MCF 10A (cell line): ENCODE measurements at regions not wholly inside any gene's neighbourhood (a gene's known extent, or its start where the extent isn't known, plus 50 kb on each side); places are given as distances from the start of the nearest gene placed in this dataset.
A peak's percentile ranks its signal among the peaks of the same experiment; 100 is the strongest.

Experiments
- BruUV-seq: library from RNA; stranded (reverse); fragments of 400-500 nt; replicated peaks from 2 replicates; lab custom pipeline; 2021; lab: Mats Ljungman, UMichigan
- CTCF ChIA-PET: fragments of 300-600 bp; sonication (Branson Sonifier 250); formaldehyde crosslinking; extraction: SDS; loops from one replicate; lab custom pipeline; 2021; ENCODE audit warnings: antibody characterized with exemption, inconsistent platforms; lab: Yijun Ruan, JAX
- POLR2A ChIA-PET: fragments of 300-600, 350-650 bp; sonication (Branson Sonifier 250); formaldehyde crosslinking; extraction: SDS; loops from one replicate; lab custom pipeline; 2020; ENCODE audit warnings: antibody characterized with exemption, inconsistent platforms; lab: Yijun Ruan, JAX
- DNase-seq: peaks from one replicate; pipeline ENCODE4 v3.0.0-alpha.2; 2018; ENCODE audit not compliant: unreplicated experiment
- H3K27ac Mint-ChIP-seq: one replicate; pipeline ENCODE4 v1.8.0; 2022; ENCODE audit warnings: mild to moderate bottlenecking, low read depth, mixed read lengths; ENCODE audit not compliant: unreplicated experiment
- H3K27me3 Mint-ChIP-seq: one replicate; pipeline ENCODE4 v1.8.0; 2022; ENCODE audit warnings: mixed read lengths; ENCODE audit not compliant: insufficient read depth, unreplicated experiment
- H3K36me3 Mint-ChIP-seq: one replicate; pipeline ENCODE4 v1.8.0; 2022; ENCODE audit warnings: mild to moderate bottlenecking, moderate library complexity, mixed read lengths; ENCODE audit not compliant: insufficient read depth, unreplicated experiment
- H3K4me1 Mint-ChIP-seq: one replicate; pipeline ENCODE4 v1.8.0; 2022; ENCODE audit warnings: mixed read lengths; ENCODE audit not compliant: insufficient read depth, unreplicated experiment
- H3K4me3 Mint-ChIP-seq: one replicate; pipeline ENCODE4 v1.8.0; 2022; ENCODE audit warnings: mild to moderate bottlenecking, moderate library complexity, mixed read lengths; ENCODE audit not compliant: unreplicated experiment
- H3K9me3 Mint-ChIP-seq: one replicate; pipeline ENCODE4 v1.8.0; 2022; ENCODE audit warnings: mixed read lengths; ENCODE audit not compliant: unreplicated experiment
- intact Hi-C: fragments of 100-400 bp; cut with micrococcal nuclease; formaldehyde crosslinking; loops from 2 replicates; pipeline ENCODE4 v1.14.1; 2022
- TF ChIP-seq, protein P1 (sequence below): fragments of 200-600 bp; IDR thresholded peaks from one replicate; pipeline ENCODE4 v1.8.0; 2022; ENCODE audit warnings: antibody characterized with exemption, mild to moderate bottlenecking; ENCODE audit not compliant: unreplicated experiment

DNA sequence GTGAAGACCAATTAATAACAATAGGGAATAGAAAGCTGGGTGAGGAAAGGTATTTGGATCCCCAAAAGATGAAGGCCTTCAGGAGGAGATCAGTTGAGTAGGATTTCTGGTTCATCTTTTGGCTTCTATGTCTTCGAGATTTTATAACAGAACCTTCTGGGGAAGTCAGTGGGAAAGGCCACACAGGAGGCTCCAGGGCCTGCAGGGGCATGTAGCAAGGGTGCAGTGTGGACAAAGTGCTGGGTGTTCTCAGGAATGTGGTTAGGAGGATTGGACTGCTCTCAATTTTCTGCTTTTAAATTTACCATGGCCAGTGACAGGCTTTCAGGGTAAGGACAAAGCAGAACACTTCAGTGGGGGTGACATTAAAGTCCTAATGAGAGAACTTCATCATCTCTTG lies 378.0 kb downstream of the CCSER2 start:
- TF ChIP-seq, protein P1, sequence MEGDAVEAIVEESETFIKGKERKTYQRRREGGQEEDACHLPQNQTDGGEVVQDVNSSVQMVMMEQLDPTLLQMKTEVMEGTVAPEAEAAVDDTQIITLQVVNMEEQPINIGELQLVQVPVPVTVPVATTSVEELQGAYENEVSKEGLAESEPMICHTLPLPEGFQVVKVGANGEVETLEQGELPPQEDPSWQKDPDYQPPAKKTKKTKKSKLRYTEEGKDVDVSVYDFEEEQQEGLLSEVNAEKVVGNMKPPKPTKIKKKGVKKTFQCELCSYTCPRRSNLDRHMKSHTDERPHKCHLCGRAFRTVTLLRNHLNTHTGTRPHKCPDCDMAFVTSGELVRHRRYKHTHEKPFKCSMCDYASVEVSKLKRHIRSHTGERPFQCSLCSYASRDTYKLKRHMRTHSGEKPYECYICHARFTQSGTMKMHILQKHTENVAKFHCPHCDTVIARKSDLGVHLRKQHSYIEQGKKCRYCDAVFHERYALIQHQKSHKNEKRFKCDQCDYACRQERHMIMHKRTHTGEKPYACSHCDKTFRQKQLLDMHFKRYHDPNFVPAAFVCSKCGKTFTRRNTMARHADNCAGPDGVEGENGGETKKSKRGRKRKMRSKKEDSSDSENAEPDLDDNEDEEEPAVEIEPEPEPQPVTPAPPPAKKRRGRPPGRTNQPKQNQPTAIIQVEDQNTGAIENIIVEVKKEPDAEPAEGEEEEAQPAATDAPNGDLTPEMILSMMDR = no peak
- CTCF ChIA-PET = interaction anchor here (0.7 kb wide), 1 partner anchor 107 kb away, joined by 3 read pairs; no protein-coding TSS in a partner anchor
- DNase-seq = no peak
- no peaks in the 10 kb centered on the region for H3K4me1 Mint-ChIP-seq
- POLR2A ChIA-PET = no interaction called here
- peaks cover 24% of the 10 kb centered on the region for H3K27me3 Mint-ChIP-seq
- intact Hi-C loops = no loop called here
- no peak overlapping the region for H3K4me3 Mint-ChIP-seq
- H3K36me3 Mint-ChIP-seq = no peaks in the 10 kb centered on the region
- no peak overlapping the region for H3K27ac Mint-ChIP-seq
- BruUV-seq = no TSS peak
- peaks cover 4% of the 10 kb centered on the region for H3K9me3 Mint-ChIP-seq

DNA sequence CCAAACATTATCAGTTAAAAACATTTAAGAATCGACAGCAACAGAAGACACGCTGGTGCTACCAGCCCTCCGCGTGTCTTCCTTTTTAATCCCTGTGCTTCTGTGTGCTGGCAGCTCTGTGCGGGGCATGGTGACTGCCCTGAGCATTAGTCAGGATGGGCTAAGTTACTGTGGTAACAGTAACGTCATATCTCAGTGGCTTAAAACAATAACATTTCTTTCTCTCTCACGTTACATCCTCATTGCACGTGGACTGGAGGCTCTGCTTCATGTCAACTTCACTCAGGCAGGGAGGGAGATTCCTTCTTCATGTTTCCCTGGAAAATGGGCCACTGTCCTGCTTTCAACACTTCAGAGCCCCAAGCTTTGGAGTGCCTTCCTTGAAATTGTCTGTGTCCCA lies 378.5 kb downstream of the CCSER2 start:
- H3K9me3 Mint-ChIP-seq = peaks cover 4% of the 10 kb centered on the region
- H3K27me3 Mint-ChIP-seq = peaks cover 27% of the 10 kb centered on the region
- BruUV-seq = no TSS peak
- H3K4me3 Mint-ChIP-seq = no peak overlapping the region
- H3K4me1 Mint-ChIP-seq = no peaks in the 10 kb centered on the region
- intact Hi-C loops = no loop called here
- DNase-seq = peak; percentile 31
- POLR2A ChIA-PET = no interaction called here
- TF ChIP-seq, protein P1 = no peak
- H3K27ac Mint-ChIP-seq = no peak overlapping the region
- CTCF ChIA-PET = interaction anchor here (0.7 kb wide), 1 partner anchor 107 kb away, joined by 3 read pairs; no protein-coding TSS in a partner anchor
- H3K36me3 Mint-ChIP-seq = no peaks in the 10 kb centered on the region

DNA sequence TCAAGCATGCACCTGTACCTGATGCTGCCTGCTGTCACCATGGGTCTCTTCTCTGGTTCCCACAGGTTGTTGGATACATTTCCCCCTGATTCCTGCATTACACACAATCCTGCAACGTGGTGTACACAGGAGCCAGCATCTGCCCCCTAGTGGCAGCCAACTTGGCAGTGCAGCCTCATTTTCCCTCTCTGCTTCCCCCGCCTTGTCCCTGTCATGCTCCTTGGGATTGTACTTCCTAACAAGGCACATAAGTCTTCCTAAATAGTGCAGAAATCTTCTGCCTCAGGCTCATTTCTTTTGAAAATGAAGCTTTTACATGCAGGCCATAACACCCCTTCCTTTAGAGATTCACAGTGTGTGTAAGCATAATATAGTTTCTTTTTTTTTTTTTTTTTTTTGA lies 387.5 kb downstream of the CCSER2 start:
- BruUV-seq = no TSS peak
- TF ChIP-seq, protein P1 = peak; percentile 35
- no peaks in the 10 kb centered on the region for H3K36me3 Mint-ChIP-seq
- DNase-seq = peak; percentile 66
- H3K9me3 Mint-ChIP-seq = peaks cover 11% of the 10 kb centered on the region
- ChIA-PET POLR2A (no interaction called here), CTCF (interaction anchor here (1.1 to 1.7 kb wide), 5 partner anchors 11 to 176 kb away, joined by 3 to 5 read pairs (median 4); no protein-coding TSS in a partner anchor)
- no peaks in the 10 kb centered on the region for H3K4me1 Mint-ChIP-seq
- H3K27me3 Mint-ChIP-seq = peaks cover 17% of the 10 kb centered on the region
- H3K4me3 Mint-ChIP-seq = no peak overlapping the region
- intact Hi-C loops = loop anchor here (1.0 to 5.0 kb wide), 2 partner anchors 104 to 176 kb away; no protein-coding TSS in a partner anchor
- H3K27ac Mint-ChIP-seq = no peak overlapping the region

DNA sequence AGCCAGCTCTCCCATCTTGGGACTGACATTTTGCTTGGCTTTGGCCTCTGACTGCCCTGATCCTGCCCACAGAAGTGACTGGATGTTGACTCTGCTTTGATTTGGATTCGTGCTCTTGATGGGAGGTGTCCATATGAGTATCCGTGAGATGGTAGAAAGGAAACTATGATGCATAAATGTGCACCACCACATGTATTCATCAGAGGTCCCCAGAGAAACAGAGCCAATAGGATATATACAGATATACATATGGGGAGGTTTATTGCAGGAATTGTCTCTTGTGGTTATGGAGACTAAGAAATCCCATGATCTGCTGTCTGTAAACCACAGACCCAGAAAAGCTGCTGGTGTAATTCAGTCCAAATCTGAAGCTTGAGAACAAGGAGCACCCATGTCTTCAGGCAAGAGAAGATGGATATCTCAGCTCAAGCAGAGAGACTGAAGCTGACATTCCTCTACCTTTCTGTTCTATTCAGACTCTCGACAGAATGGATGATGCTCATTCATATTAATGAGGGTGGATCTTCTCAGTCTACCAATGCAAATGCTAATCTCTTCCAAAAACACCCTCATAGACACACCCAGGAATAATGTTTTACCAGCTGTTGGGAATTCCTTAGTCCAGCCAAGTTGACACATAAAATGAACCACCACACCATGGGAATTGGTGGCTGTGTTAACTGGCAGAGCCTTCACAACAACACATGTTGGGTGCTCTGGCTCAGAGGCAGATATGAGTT lies 390.7 kb downstream of the CCSER2 start:
- intact Hi-C loops = loop anchor here (5.0 kb wide), 1 partner anchor 107 kb away; no protein-coding TSS in a partner anchor
- ChIA-PET CTCF (no interaction called here), POLR2A (no interaction called here)
- TF ChIP-seq, protein P1 = no peak
- peaks cover 27% of the 10 kb centered on the region for H3K27me3 Mint-ChIP-seq
- no peak overlapping the region for H3K4me3 Mint-ChIP-seq
- no peak for DNase-seq
- no peaks in the 10 kb centered on the region for H3K4me1 Mint-ChIP-seq
- H3K27ac Mint-ChIP-seq = no peak overlapping the region
- peaks cover 7% of the 10 kb centered on the region for H3K9me3 Mint-ChIP-seq
- H3K36me3 Mint-ChIP-seq = no peaks in the 10 kb centered on the region
- no TSS peak for BruUV-seq
